ENCODE measurements at regions not wholly inside any gene's neighbourhood (a gene's known extent, or its start where the extent isn't known, plus 50 kb on each side); places are given as distances from the start of the nearest gene placed in this dataset.

DNA sequence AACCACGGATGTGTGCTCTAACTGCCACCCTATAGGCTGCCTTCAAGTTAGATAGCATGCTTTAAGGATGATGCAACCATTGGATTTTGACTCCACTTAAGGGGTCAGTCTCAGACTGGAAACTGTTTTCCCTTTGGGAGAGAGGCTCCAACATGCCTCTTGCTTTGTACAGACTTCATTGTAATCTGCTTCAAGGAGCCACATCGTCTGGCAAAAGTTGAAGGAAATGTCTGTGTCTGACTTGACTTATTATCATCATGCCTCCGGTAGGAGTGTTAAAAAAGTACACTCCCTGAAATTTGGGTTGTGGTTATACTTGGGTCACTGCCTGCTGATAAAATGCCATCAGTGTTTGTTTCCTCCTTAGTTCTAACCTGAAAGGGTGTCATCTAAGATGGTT lies 245.4 kb upstream of the CDIN1 start:
- no TSS peak for BruUV-seq (replicated peaks)
- Histone ChIP-seq H3K4me3 (ENCODE audit: low read depth in 2 of 2, low read length in 2 of 2) (no peak overlapping the region), H3K36me3 (ENCODE audit: control insufficient read depth, insufficient read depth, low read length) (no peaks in the 10 kb centered on the region), H3K27ac (ENCODE audit: low read length) (no peak overlapping the region), H3K9me3 (ENCODE audit: control insufficient read depth, insufficient read depth, low read depth, low read length) (no peaks in the 10 kb centered on the region), H3K4me1 (ENCODE audit: control insufficient read depth, insufficient read depth, low read length) (no peaks in the 10 kb centered on the region), H3K27me3 (ENCODE audit: control insufficient read depth, insufficient read depth, low read length) (no peaks in the 10 kb centered on the region)
- ATAC-seq (no peak), DNase-seq (ENCODE audit: low read depth, low spot score) (no peak)
- intact Hi-C loops (cut with micrococcal nuclease; ENCODE audit: unreplicated experiment) = no loop called here
- ChIA-PET CTCF (no interaction called here), POLR2A (interaction anchor here (0.7 kb wide), 1 partner anchor 10 kb away, joined by 3 read pairs; no protein-coding TSS in a partner anchor)
- in situ Hi-C loops (cut with HindIII; ENCODE audit: low pct_unique_long_range_greater_than_20kb, low sequenced_read_pairs) = no loop called here
- TF ChIP-seq SIN3A (IDR thresholded peaks at IDR 0.05; ENCODE audit: borderline replicate concordance, insufficient read depth, low read depth, low read length) = no peak
- no peak for TF ChIP-seq CTCF (IDR thresholded peaks at IDR 0.05)
- TF ChIP-seq TCF7L2 (IDR thresholded peaks at IDR 0.05; ENCODE audit: low read depth, low read length) = no peak
- TF ChIP-seq, protein P1, sequence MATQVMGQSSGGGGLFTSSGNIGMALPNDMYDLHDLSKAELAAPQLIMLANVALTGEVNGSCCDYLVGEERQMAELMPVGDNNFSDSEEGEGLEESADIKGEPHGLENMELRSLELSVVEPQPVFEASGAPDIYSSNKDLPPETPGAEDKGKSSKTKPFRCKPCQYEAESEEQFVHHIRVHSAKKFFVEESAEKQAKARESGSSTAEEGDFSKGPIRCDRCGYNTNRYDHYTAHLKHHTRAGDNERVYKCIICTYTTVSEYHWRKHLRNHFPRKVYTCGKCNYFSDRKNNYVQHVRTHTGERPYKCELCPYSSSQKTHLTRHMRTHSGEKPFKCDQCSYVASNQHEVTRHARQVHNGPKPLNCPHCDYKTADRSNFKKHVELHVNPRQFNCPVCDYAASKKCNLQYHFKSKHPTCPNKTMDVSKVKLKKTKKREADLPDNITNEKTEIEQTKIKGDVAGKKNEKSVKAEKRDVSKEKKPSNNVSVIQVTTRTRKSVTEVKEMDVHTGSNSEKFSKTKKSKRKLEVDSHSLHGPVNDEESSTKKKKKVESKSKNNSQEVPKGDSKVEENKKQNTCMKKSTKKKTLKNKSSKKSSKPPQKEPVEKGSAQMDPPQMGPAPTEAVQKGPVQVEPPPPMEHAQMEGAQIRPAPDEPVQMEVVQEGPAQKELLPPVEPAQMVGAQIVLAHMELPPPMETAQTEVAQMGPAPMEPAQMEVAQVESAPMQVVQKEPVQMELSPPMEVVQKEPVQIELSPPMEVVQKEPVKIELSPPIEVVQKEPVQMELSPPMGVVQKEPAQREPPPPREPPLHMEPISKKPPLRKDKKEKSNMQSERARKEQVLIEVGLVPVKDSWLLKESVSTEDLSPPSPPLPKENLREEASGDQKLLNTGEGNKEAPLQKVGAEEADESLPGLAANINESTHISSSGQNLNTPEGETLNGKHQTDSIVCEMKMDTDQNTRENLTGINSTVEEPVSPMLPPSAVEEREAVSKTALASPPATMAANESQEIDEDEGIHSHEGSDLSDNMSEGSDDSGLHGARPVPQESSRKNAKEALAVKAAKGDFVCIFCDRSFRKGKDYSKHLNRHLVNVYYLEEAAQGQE (IDR thresholded peaks at IDR 0.05; ENCODE audit: insufficient read depth in 1 of 2, low read depth in 2 of 2, low read length in 1 of 2) = no peak
- no peak for TF ChIP-seq POLR2AphosphoS5 (IDR thresholded peaks at IDR 0.05; ENCODE audit: low read depth, low read length)

- no peaks in the 10 kb centered on the region for H3K4me1 ChIP-seq (ENCODE audit: control insufficient read depth, insufficient read depth, low read length)
- TF ChIP-seq, protein P1 (IDR thresholded peaks at IDR 0.05; ENCODE audit: insufficient read depth in 1 of 2, low read depth in 2 of 2, low read length in 1 of 2) = no peak
- TF ChIP-seq CTCF (IDR thresholded peaks at IDR 0.05) (no peak), SIN3A (IDR thresholded peaks at IDR 0.05; ENCODE audit: borderline replicate concordance, insufficient read depth, low read depth, low read length) (no peak), POLR2AphosphoS5 (IDR thresholded peaks at IDR 0.05; ENCODE audit: low read depth, low read length) (no peak), TCF7L2 (IDR thresholded peaks at IDR 0.05; ENCODE audit: low read depth, low read length) (no peak)
- no peak for DNase-seq (ENCODE audit: low read depth, low spot score)
- H3K9me3 ChIP-seq (ENCODE audit: control insufficient read depth, insufficient read depth, low read depth, low read length) = no peaks in the 10 kb centered on the region
- in situ Hi-C loops (cut with HindIII; ENCODE audit: low pct_unique_long_range_greater_than_20kb, low sequenced_read_pairs) = no loop called here
- POLR2A ChIA-PET = no interaction called here
- intact Hi-C loops (cut with micrococcal nuclease; ENCODE audit: unreplicated experiment) = no loop called here
- H3K27ac ChIP-seq (ENCODE audit: low read length) = no peak overlapping the region
- BruUV-seq (replicated peaks) = no TSS peak
- no peak overlapping the region for H3K4me3 ChIP-seq (ENCODE audit: low read depth in 2 of 2, low read length in 2 of 2)
- ATAC-seq = no peak
- H3K36me3 ChIP-seq (ENCODE audit: control insufficient read depth, insufficient read depth, low read length) = no peaks in the 10 kb centered on the region
- no peaks in the 10 kb centered on the region for H3K27me3 ChIP-seq (ENCODE audit: control insufficient read depth, insufficient read depth, low read length)
- CTCF ChIA-PET = no interaction called here
Measured at GRCh38 chr15:36335224-36335623, 244.2 kb upstream of the CDIN1 start.

Data from Panc1 (cell line).